Thyroid gland (tissue), 4 donors: ENCODE measurements at regions not wholly inside any gene's neighbourhood (a gene's known extent, or its start where the extent isn't known, plus 50 kb on each side); places are given as distances from the start of the nearest gene placed in this dataset.

ENCODE experiments used
- POLR2A ChIP-seq, 2 donors: fragments of 450-650 bp; IDR thresholded peaks; one replicate each; pipeline ENCODE4 v1.6.1; 2017; ENCODE audit warnings: antibody characterized with exemption in 2 of 2, mild to moderate bottlenecking in 2 of 2, moderate library complexity in 1 of 2
- TF ChIP-seq, protein P1 (sequence below), 6 experiments: fragments of 200-600 bp in 3 of 6; fragments of 450-650 bp in 3 of 6; sonication (generic) in 3 of 6; IDR thresholded peaks; one replicate each; pipeline ENCODE4 v1.5.1; 2016 to 2019; ENCODE audit warnings: antibody characterized with exemption in 6 of 6, mild to moderate bottlenecking in 2 of 6, inconsistent platforms in 1 of 6, moderate library complexity in 1 of 6

DNA sequence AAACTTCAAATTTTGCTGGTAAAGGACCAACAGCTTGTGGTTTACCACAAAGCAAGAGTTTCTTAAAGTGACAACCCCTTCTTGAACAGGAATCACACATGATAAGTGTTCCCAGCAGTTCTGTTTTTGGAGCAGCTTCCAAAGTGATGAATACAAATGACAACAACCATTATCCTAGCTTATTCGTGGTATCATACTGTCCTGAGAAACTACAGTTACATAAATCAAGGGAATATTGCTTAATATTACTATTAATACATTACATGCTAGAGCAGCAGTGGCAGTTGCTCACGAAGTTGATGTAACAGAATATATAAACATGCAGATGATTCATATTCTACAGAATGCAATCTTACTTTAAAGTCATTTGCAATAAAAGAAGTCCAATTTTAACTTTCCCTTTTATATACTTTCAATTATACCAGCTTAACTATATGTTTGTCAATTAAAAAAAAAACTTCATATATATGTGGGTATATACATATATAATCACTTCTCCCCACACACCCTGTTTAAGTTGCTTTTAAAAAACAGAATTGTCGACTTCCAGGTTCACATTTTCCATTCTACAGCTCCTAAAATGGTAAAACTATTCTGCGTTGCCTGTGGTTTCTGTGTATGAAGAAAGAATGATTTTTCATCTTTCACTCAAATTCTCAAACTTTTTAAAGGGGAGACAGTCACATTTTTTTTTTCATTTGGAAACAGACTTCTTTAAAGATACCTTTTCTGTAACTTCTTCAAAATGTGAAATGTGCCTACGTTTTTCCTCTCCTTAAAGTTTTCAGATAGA lies 713.6 kb downstream of the TDRD15 start:
- TF ChIP-seq, protein P1, sequence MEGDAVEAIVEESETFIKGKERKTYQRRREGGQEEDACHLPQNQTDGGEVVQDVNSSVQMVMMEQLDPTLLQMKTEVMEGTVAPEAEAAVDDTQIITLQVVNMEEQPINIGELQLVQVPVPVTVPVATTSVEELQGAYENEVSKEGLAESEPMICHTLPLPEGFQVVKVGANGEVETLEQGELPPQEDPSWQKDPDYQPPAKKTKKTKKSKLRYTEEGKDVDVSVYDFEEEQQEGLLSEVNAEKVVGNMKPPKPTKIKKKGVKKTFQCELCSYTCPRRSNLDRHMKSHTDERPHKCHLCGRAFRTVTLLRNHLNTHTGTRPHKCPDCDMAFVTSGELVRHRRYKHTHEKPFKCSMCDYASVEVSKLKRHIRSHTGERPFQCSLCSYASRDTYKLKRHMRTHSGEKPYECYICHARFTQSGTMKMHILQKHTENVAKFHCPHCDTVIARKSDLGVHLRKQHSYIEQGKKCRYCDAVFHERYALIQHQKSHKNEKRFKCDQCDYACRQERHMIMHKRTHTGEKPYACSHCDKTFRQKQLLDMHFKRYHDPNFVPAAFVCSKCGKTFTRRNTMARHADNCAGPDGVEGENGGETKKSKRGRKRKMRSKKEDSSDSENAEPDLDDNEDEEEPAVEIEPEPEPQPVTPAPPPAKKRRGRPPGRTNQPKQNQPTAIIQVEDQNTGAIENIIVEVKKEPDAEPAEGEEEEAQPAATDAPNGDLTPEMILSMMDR (IDR thresholded peaks at IDR 0.05), result no peak
- no peak for TF ChIP-seq POLR2A (IDR thresholded peaks at IDR 0.05)
